NB4 (cell line): ENCODE measurements at regions not wholly inside any gene's neighbourhood (a gene's known extent, or its start where the extent isn't known, plus 50 kb on each side); places are given as distances from the start of the nearest gene placed in this dataset.

Experiments used
- DNase-seq: peaks from one replicate; pipeline ENCODE4 v3.0.0; 2010; ENCODE audit warnings: low read depth
- H3K4me3 ChIP-seq: one replicate; pipeline ENCODE4 v1.5.1; 2011; ENCODE audit warnings: mild to moderate bottlenecking, low read depth, low read length, moderate library complexity
- CTCF ChIP-seq: IDR thresholded peaks from one replicate; pipeline ENCODE4 v1.5.1; 2012; ENCODE audit warnings: low read depth, low read length
- MYC ChIP-seq: IDR thresholded peaks from 2 replicates; pipeline ENCODE4 v1.6.1; 2011; ENCODE audit warnings: low read depth, low read length
- POLR2A ChIP-seq: IDR thresholded peaks from 2 replicates; pipeline ENCODE4 v1.6.1; 2011; ENCODE audit warnings: mild to moderate bottlenecking; ENCODE audit not compliant: insufficient read length; ENCODE audit errors: extremely low read depth
- TF ChIP-seq, protein P1 (sequence below): IDR thresholded peaks from 2 replicates; pipeline ENCODE4 v1.6.1; 2011; ENCODE audit warnings: low read depth, low read length

DNA sequence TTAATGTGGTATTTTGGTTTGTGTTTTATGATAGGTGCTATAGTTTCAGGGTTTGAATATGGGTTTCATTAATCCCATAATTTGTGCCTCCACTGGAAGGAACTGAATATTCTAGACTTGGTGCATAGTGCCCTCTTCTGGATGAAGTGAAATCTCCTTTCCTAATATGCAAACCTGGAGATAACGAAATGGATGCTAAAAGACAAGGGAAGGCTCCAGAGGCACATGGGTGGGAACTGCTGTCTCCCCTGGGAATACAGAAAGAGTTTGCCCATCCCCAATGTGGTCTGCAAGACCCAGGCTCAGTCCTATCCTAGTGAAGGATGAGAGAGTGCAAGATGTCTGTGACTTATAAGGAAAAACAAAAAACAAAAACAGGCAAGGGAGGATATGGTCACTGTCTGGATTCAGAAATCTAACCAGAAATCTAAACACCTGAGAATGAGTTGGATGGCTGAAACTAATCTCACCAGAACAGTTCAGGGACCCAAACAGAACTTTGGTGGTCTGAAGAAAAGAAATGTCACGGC lies 142.3 kb upstream of the TMPO start:
- H3K4me3 ChIP-seq: no peak overlapping the region
- TF ChIP-seq POLR2A (no peak), CTCF (peak; percentile 53)
- peak; percentile 66 for DNase-seq

GRCh38 chr12:98374007-98374406 lies 141.4 kb upstream of the TMPO start:
- TF ChIP-seq, protein P1, sequence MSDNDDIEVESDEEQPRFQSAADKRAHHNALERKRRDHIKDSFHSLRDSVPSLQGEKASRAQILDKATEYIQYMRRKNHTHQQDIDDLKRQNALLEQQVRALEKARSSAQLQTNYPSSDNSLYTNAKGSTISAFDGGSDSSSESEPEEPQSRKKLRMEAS: no peak
- peak; percentile 35 for TF ChIP-seq CTCF
- TF ChIP-seq MYC: no peak
- peak; percentile 37 for DNase-seq
- no peak overlapping the region for H3K4me3 ChIP-seq

GRCh38 chr12:98379106-98379505 lies 136.3 kb upstream of the TMPO start:
- H3K4me3 ChIP-seq: no peak overlapping the region
- DNase-seq: no peak
- TF ChIP-seq POLR2A (no peak), CTCF (no peak), MYC (no peak)
- TF ChIP-seq, protein P1: no peak

DNA sequence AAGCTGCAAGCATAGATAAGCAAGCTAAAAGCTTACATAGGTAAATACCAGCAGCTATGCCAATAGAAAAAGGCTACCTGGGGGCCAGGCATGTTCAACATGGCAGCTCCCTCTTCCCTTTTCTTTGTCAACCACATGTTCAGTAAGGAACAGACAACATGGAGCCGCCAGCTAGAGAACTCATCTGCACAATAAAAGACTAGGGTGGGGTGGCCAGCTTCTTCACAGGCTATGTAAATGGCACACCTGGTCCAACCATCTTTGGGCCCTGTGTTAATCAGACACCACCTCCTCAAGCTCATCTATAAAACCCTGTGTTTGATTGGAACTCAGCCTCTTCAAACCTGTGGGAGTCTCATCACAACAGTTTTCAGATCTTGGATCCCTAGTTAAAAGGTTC lies 129.7 kb upstream of the TMPO start:
- DNase-seq: no peak
- H3K4me3 ChIP-seq: no peak overlapping the region
- TF ChIP-seq, protein P1: no peak
- TF ChIP-seq POLR2A: no peak
- no peak for TF ChIP-seq CTCF
- no peak for TF ChIP-seq MYC

GRCh38 chr12:98387444-98387843 lies 127.9 kb upstream of the TMPO start:
- TF ChIP-seq CTCF: no peak
- TF ChIP-seq, protein P1: no peak
- TF ChIP-seq POLR2A: no peak
- no peak for TF ChIP-seq MYC
- no peak for DNase-seq

DNA sequence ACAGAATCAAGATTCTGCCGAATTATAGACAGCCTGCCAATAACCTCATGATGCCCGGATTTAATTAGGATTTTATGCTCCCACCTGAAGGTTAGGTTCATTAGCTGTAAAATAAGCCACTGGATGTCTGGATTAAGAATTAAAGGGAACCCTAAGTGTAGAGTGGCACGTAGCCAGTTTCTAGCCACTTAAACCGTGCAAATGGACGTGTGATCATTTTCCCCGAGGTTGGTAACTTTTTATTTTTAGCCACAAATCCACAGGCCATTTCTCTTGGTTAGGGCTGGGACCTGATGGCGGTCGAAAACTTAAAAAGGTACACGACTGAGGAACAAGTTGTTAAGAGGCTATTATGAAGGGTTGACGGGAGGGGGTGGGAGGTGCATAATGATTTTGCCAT lies 127.3 kb upstream of the TMPO start:
- H3K4me3 ChIP-seq: no peak overlapping the region
- DNase-seq: no peak
- TF ChIP-seq POLR2A (no peak), MYC (no peak), CTCF (no peak)
- TF ChIP-seq, protein P1: no peak

More at GRCh38 chr12:98387444-98387843, 127.9 kb upstream of the TMPO start:
- no peak overlapping the region for H3K4me3 ChIP-seq
